HG03457 (cell line): ENCODE measurements at regions not wholly inside any gene's neighbourhood (a gene's known extent, or its start where the extent isn't known, plus 50 kb on each side); places are given as distances from the start of the nearest gene placed in this dataset.
"Not testable (repeated sequence)": the region's sequence is repeated elsewhere in the genome, so short reads cannot be mapped to it uniquely, and the experiment has no call there.

Experiments used
- ATAC-seq: cut with Tn5 transposase; IDR thresholded peaks from one replicate; pipeline ENCODE4 v1.9.1; 2021; ENCODE audit warnings: moderate number of reproducible peaks; ENCODE audit not compliant: unreplicated experiment

DNA sequence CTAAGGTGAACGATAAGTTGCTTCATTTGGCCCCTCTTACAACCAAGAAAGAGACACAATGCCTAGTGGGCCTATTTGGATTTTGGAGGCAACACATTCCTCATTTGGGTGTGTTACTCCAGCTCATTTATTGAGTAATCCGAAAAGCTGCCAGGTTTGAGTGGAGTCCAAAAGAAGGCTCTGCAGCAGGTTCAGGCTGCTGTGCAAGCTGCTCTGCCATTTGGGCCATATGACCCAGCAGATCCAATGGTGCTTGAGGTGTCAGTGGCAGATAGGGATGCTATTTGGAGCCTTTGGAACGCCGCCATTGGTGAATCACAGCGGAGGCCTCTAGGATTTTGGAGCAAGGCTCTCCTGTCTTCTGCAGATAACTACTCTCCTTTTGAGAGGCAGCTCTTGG, 176.4 kb downstream of the AKR1D1 start:
- not testable (repeated sequence) for ATAC-seq

DNA sequence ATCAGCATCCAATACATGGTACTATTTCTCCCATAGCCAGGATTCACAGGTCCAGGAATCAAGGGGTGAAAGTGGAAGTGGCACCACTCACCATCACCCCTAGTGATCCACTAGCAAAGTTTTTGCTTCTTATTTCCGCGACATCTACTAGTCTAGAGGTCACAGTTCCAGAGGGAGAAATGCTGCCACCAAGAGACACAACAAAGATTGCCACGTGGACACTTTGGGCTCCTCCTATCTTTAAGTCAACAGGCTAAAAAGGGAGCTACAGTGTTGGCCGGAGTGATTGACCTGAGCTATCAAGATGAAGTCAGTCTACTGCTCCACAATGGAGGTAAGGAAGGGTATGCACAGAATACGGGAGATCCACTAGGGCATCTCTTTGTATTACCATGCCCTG, 178.2 kb downstream of the AKR1D1 start:
- ATAC-seq, result no peak

DNA sequence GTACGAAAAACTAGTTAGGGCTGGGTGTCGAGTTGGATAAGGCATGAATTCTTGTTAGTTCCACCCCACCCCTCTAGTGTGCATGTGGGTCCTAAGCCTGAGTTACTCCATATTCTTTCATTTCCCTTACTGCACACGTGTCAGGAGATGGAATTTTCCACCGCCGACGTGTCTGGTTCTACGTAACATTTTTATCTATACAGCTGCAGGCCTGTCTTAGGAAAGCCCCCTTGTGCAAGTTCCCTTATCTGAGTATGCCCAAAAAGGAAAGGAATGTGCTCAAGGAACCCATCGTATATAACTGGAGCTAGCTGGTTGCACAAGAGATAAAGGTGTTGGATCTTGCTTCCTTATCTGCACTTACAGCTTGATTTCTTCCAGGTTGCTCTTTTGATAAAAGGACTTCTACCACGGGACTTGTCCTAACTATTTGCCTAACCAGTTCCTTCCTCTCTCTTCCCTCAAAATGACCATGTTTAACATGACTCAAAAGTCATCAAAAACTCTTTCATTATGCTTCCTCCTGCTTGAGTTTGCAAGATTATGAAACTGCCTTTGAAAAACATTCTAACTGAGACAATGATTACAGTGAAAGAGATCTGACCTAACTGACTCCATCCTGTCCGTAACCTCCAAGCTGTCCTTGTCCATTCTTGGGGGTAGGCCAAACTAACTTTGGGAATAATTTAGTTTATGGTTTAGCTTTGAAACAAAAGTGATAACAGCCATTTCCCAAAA, 181.4 kb downstream of the AKR1D1 start:
- ATAC-seq, result no peak

DNA sequence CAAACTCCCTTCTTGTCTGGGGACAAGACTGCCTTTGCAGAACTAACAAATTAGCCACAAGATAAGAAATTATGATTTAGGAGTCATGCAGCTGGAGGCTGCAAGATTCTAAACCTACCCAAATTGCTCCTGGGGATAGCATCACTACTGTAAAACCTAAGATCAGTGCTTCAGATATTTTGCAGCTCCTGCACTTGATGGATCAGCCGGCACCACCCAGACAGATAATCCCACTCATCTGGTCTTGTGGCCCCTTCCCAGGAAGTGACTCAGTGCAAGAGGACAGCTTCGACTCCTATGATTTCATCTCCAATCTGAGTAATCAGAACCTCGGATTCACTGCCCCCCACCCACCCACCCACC, 181.9 kb downstream of the AKR1D1 start:
- ATAC-seq, result no peak

DNA sequence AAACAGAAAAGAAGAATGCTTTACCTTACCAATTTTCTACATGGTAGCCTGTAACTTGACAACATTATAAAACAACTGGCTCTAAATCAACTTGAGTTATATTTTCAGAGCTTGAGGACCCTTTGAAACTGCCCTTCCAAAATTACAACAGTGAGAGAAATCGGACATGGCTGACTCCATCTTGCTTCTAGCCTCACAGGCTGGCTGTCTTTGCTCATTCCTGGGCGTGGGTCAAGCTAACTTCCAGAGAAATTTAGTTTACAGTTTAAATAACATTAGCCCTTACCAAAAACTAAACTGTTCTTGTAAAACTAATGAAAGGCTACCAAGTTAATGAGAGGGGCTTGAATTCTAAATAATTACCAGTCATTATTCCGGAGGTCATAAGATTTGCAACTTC, 183.4 kb downstream of the AKR1D1 start:
- ATAC-seq, result no peak

DNA sequence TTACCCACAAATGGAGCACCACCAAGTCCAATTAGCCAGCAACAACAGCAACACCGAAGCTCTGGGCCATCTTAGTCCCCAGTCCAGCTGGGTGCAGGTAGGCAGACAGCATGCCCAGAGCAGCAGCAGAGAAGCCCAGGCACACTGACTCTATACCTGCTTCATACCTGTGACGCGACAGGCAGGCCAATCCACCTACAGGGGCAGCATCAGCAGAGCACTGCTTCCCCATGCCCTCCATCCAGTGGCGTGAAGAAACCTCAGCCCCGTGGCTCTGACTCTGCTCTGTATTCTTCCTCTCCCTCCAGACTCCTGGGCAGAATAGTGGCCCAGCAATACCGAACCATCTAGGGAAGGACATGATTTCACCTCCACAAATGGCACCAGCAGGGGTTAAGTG, 191.7 kb downstream of the AKR1D1 start:
- no peak for ATAC-seq

DNA sequence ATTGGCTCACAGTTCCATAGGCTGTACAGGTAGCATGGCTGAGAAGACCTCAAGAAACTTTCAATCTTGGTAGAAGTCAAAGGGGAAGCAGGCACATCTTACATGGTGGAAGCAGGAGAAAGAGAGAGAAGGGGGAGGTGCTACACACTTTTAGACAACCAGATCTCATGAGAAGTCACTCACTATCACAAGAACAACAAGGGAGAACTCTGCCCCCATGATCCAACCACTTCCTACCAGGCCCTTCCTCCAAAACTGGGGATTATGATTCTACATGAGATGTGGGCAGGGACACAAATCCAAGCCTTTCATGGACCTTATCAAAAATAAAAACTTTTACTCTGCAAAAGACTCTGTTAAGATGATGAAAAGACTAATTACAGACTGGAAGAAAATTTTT, 183.2 kb upstream of the TRIM24 start:
- no peak for ATAC-seq

DNA sequence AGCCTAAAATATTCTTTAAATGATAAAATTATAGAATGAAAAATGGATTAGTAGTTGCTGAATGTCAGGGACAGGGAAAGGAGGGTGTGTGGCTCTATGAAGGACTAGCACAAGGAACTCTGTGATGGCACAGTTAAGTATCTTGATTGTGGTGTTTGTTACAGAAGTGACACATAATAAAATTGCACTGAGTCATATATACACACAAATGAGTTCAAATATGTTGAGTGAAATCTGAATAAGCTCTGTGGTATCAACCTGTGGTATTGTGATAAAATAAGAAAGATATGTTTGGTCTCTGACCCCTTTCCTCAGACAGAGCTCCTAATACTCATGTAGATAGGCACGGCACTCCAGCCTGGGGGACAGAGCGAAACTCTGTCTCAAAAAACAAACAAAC, 181.5 kb upstream of the TRIM24 start:
- no peak for ATAC-seq

DNA sequence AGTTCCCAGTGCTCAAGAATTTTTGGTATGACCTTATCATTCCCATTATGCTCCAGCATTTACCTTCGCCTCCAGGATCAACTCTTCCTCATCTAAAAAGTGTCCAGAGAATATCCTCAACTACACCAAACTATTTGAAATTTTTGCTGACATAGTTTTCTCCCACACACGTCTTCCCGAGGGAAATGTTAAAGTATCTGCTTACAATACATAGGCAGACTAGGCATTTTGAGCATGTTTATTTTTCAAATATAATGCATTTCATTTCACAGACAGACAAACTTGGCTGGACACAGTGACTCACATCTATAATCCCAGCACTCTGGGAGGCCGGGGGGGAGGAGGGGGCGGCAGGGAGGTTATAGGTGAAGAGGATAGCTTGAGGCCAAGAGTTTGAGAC, 177.1 kb upstream of the TRIM24 start:
- ATAC-seq, result no peak

DNA sequence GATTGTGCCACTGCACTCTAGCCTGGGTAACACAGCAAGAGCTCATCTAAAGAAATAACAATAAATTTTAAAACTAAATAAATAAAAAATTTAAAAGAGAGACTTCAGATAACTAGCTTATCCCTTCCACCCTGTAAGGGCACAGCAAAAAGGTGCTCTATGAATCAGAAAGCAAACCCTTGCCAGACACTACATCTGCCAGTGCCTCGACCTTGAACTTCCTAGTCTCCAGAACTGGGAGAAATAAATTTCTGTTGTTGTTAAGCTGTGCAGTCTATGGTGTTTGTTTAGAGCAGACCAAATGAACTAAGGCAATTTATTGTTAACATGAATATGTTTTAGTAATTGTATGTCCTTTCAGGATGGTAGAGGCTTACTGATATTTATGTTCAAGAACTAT, 174.9 kb upstream of the TRIM24 start:
- no peak for ATAC-seq

DNA sequence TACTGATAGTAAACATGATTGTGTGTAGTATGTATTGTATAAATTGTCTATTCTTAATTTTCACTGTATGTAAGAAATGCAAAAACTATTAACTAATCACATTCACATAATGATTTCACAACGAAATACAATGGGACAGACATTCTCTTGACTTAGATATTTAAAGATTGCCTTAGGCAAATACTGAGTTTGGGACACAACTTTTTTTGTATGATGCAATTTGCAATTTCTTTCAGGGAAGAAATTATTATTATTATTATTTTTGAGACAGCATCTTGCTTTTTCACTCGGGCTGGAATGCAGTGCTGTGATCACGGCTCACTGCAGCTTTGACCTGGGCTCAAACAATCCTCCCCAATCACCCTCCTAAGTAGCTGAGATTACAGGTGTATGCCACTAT, 173.2 kb upstream of the TRIM24 start:
- ATAC-seq, result no peak

DNA sequence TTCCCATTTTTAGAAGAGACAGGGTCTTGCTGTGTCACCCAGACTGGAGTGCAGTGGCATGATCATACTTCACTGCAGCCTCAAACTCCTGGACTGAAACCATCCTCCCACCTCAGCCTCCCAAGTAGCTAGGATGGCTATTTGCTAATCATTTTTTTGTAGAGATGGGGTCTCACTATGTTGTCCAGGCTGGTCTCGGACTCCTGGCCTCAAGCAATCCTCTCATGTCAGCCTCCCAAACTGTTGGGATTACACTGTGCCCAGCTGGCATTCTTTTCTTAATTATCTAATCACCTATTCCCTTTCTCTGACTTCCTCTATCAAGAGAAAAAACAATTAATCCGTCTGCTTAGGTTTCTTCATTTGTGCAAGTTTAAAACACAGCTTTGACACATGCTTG, 172.5 kb upstream of the TRIM24 start:
- ATAC-seq, result no peak

DNA sequence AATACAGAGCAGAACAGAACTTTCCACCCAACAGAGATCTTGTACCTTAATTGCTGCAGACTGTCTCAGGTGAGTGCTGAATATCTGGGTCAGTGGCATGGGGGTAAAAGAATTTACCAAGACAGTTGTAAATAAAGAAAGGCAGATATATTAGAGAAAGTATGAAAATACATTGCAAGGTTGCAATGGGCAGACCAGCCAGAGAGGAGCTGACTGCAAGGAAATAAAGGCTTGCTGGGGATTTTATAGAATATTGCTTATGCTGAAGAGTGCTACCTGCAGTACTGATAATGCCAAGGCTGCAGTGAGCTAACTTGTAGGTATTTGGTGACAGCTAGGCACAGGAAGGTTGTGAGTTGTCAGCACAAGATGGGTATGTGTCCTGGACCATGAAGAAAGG, 171.0 kb upstream of the TRIM24 start:
- no peak for ATAC-seq

DNA sequence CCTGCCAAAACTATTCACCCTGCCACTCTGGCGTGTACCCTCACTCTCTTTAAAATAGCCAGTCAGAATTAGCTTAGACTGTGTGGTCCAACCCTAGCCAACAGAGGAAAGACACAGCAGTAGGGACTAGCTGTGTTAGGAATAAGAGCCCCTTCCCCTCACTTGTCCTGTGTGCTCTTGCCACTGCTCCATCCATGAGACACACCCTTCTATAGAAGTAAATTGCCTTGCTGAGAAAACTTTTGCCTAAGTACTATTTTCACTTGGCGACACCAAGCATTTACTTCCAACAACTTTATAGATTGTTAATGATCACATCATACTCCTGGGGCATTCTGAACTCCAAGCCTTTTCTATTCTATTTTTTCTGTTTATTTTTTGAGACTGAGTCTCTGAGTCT, 170.2 kb upstream of the TRIM24 start:
- no peak for ATAC-seq

DNA sequence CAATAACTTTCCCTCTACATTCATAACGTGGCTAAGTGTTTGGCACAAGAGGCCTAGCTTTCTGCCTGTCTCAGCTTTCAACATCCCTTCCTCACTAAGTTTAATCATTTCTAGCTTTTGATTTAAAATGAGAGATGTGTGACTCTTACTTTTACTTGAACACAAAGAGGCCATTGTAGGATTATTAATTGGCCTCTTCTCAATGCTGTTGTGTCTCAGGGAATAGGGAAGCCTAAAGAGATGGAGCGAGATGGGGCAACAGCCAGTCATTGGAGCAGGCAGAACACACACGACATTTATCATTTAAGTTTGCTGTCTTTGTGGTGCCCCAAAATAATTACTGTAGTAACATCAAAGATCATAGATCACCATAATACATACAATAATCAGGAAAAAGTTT, 167.1 kb upstream of the TRIM24 start:
- ATAC-seq, result no peak

DNA sequence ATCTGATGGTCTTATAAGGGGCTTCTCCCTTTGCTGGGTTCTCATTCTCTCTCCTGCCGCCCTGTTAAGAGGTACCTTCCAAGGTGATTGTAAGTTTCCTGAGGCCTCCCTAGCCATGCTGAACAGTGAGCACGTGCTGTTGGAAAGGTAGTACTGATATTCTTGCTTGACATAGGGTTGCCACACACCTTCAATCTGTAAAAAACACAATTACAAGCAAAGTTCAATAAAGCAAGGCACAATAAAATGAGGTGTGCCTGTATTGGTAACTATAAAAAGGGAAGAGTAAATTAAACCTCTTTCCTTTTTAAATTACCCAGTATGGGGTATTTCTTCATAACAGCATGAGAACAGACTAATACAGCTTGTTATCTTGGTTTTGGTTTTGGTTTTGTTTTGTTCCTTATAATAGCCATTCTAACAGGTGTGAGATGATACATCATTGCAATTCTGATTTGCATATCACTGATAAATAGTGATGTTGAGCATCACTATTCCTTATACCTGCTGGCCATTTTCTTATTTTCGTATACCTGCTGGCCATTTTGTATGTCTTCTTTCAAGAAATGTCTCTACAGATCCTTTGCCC, 164.9 kb upstream of the TRIM24 start:
- ATAC-seq, result peak; percentile 61

DNA sequence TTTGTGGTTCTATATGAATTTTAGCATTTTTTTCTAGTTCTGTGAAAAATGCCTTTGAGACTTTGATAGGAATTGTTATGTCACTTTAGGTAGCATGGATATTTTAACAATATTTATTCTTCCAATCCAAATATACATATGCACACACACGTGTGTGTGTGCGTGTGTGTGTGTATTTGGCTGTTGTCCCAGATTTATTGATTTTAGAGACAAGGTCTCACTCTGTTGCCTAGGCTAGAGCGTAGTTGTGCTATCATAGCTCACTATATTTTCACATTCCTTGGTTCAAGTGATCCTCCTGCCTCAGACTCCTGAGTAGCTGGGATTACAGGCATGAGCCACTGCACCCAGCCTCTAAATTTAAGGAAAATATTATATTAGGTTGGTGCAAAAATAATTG, 162.5 kb upstream of the TRIM24 start:
- ATAC-seq, result no peak

DNA sequence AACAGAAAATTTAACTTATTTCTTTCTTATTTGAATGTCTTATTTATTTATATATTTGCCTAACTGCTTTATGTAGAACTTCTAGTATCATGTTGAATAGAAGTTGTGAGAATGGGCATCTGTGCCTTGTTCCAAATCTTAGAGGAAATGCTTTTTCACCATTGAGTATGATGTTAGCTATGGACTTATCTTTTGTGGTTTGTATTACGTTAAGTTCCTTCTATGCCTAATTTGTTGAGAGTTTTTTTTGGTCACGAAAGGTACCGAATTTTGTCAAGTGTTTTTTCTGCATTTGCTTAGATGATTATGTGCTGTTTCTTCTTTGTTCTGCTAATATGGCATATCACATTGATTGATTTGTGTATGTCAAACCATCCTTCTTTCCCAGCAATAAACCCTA, 161.0 kb upstream of the TRIM24 start:
- no peak for ATAC-seq

DNA sequence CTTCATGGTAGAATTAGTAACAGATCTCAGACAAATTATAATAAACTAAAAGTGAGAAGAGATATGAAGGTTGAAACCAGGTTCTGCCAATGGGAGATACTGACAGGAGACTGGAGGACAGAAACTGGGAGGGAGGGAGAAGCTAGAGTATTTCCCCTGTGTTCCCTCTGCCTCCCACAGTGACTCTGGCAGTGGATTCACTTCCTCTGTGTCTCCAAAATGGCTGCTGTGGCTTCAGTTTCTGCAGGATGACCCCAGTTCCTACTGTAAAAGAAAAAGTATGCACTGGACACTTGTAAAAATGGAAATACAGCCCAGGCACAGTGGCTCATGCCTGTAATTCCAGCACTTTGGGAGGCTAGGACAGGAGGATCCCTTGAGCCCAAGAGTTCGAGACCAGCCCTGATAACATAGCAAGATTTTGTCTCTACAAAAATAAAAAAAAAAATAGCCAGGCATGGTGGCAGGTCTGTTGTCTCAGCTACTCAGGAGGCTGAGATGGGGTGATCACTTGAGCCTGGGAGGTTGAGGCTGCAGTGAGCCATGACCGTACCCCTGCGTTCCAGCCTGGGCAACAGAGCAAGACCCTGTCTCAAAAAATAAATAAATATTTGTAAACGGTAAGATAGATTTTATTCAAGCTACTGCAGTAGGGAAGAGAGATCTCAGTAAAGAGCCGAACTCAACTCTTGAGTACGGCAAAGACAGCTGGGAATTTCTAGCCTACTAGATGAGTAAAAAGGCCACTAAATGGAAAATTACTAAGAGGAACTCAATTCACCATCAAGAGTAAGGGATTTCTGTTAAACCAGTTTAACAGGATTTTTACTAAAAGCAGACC, 156.6 kb upstream of the TRIM24 start:
- ATAC-seq, result no peak

DNA sequence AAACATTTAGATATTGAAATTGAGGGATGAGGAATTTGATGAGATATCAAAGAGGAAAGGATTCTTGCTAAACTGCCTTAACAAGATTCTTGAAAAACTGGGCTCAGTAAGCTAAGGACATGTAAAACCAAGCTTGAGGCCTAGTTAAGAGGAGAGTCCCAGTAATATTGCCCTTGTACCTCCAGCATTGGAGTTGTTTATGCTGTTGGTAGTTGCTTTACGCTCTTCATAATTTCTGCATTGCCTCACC, 156.1 kb upstream of the TRIM24 start:
- ATAC-seq, result no peak

DNA sequence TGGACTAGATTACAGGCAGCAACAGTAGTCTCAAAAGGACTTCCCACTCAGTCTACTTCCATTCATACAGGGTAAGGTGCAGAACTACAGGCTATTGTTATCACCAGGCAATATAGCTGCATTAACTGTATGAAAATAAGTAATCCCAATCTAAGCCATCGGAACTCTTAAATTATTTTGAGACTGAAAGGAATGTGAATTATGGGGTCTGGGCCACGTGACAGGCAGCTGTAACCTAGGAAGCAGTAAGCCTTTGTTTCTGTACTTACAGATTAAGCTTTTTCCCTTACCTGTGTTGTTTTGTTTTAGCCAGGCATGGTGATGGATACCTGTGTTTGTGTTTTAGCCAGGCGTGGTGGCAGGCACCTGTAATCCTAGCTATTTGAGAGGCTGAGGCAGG, 152.4 kb upstream of the TRIM24 start:
- no peak for ATAC-seq

DNA sequence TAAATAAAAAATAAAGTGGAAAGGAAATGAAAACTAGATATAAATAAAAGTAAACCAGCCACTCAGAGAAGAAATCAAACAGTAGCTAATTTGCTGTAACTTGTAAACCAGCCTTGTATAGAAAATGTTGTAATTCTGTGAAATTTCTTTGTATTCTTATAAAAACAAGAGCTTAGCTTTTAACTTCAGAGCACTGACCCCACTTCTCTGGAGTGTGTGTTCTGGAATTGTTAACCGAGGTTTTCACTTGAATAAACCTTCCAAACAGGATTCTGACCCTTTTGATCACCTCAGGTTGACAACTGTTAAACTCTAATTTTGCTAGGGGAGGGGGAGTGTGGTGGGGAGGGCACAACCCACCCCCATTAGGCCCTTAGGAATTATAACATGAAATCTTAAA, 151.9 kb upstream of the TRIM24 start:
- no peak for ATAC-seq

DNA sequence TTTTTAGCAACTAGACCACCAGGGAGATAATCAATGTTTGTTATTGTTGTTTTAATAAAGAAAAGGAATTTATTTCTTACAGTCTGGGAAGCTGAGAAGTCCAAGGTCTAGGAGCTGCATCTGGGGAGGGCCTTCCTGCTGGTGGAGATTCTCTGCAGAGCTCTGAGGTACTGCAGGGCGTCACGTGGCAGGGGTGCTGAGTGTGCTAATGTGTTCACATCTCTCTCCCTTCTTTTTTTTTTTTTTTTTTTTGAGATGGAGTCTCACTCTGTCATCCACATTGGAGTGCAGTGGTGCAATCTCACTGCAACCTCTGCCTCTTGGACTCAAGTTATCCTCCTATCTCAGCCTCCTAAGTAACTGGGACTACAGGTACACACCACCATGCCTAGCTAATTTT, 150.9 kb upstream of the TRIM24 start:
- no peak for ATAC-seq
